MCF 10A (cell line): ENCODE measurements at regions not wholly inside any gene's neighbourhood (a gene's known extent, or its start where the extent isn't known, plus 50 kb on each side); places are given as distances from the start of the nearest gene placed in this dataset.

Source experiments
- BruUV-seq: library from RNA; stranded (reverse); fragments of 400-500 nt; replicated peaks from 2 replicates; lab custom pipeline; 2021; lab: Mats Ljungman, UMichigan
- CTCF ChIA-PET: fragments of 300-600 bp; sonication (Branson Sonifier 250); formaldehyde crosslinking; extraction: SDS; loops from one replicate; lab custom pipeline; 2021; ENCODE audit warnings: antibody characterized with exemption, inconsistent platforms; lab: Yijun Ruan, JAX
- POLR2A ChIA-PET: fragments of 300-600, 350-650 bp; sonication (Branson Sonifier 250); formaldehyde crosslinking; extraction: SDS; loops from one replicate; lab custom pipeline; 2020; ENCODE audit warnings: antibody characterized with exemption, inconsistent platforms; lab: Yijun Ruan, JAX
- DNase-seq: peaks from one replicate; pipeline ENCODE4 v3.0.0-alpha.2; 2018; ENCODE audit not compliant: unreplicated experiment
- H3K27ac Mint-ChIP-seq: one replicate; pipeline ENCODE4 v1.8.0; 2022; ENCODE audit warnings: mild to moderate bottlenecking, low read depth, mixed read lengths; ENCODE audit not compliant: unreplicated experiment
- H3K27me3 Mint-ChIP-seq: one replicate; pipeline ENCODE4 v1.8.0; 2022; ENCODE audit warnings: mixed read lengths; ENCODE audit not compliant: insufficient read depth, unreplicated experiment
- H3K36me3 Mint-ChIP-seq: one replicate; pipeline ENCODE4 v1.8.0; 2022; ENCODE audit warnings: mild to moderate bottlenecking, moderate library complexity, mixed read lengths; ENCODE audit not compliant: insufficient read depth, unreplicated experiment
- H3K4me1 Mint-ChIP-seq: one replicate; pipeline ENCODE4 v1.8.0; 2022; ENCODE audit warnings: mixed read lengths; ENCODE audit not compliant: insufficient read depth, unreplicated experiment
- H3K4me3 Mint-ChIP-seq: one replicate; pipeline ENCODE4 v1.8.0; 2022; ENCODE audit warnings: mild to moderate bottlenecking, moderate library complexity, mixed read lengths; ENCODE audit not compliant: unreplicated experiment
- H3K9me3 Mint-ChIP-seq: one replicate; pipeline ENCODE4 v1.8.0; 2022; ENCODE audit warnings: mixed read lengths; ENCODE audit not compliant: unreplicated experiment
- intact Hi-C: fragments of 100-400 bp; cut with micrococcal nuclease; formaldehyde crosslinking; loops from 2 replicates; pipeline ENCODE4 v1.14.1; 2022
- TF ChIP-seq, protein P1 (sequence below): fragments of 200-600 bp; IDR thresholded peaks from one replicate; pipeline ENCODE4 v1.8.0; 2022; ENCODE audit warnings: antibody characterized with exemption, mild to moderate bottlenecking; ENCODE audit not compliant: unreplicated experiment

DNA sequence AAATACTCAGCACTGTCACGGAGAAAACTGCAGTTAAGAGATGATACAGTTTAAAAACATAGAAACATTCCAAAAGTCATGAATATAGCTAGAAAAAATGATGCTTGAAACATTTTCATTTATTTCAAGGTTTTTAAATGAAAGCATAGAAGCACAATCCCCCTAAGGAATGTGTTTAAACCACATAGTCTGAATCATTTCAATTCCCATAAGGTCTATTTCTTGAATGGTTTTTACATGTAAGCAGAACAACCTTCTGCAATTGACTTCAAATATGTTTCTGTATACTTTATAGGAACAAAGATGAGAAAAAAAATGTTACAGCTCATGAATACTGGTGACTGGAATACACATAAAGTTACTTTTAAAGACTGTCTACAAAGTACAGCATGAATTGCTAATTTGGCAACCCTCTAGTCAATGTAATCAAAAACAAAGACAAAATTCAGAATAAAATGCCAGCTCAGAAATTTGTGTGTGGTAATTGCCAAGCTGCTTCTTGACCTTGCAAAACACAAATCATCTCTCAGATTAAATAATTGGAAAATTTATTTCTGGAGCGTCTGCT lies 886.4 kb upstream of the ADGRL3 start:
- Mint-ChIP-seq H3K27me3 (no peaks in the 10 kb centered on the region), H3K4me1 (no peaks in the 10 kb centered on the region), H3K27ac (no peak overlapping the region), H3K9me3 (peaks cover 14% of the 10 kb centered on the region), H3K4me3 (no peak overlapping the region), H3K36me3 (no peaks in the 10 kb centered on the region)
- BruUV-seq = no TSS peak
- intact Hi-C loops = no loop called here
- CTCF ChIA-PET = interaction anchor here (0.6 kb wide), 1 partner anchor 16 kb away, joined by 3 read pairs; no protein-coding TSS in a partner anchor
- TF ChIP-seq, protein P1, sequence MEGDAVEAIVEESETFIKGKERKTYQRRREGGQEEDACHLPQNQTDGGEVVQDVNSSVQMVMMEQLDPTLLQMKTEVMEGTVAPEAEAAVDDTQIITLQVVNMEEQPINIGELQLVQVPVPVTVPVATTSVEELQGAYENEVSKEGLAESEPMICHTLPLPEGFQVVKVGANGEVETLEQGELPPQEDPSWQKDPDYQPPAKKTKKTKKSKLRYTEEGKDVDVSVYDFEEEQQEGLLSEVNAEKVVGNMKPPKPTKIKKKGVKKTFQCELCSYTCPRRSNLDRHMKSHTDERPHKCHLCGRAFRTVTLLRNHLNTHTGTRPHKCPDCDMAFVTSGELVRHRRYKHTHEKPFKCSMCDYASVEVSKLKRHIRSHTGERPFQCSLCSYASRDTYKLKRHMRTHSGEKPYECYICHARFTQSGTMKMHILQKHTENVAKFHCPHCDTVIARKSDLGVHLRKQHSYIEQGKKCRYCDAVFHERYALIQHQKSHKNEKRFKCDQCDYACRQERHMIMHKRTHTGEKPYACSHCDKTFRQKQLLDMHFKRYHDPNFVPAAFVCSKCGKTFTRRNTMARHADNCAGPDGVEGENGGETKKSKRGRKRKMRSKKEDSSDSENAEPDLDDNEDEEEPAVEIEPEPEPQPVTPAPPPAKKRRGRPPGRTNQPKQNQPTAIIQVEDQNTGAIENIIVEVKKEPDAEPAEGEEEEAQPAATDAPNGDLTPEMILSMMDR = no peak
- POLR2A ChIA-PET = no interaction called here
- no peak for DNase-seq

DNA sequence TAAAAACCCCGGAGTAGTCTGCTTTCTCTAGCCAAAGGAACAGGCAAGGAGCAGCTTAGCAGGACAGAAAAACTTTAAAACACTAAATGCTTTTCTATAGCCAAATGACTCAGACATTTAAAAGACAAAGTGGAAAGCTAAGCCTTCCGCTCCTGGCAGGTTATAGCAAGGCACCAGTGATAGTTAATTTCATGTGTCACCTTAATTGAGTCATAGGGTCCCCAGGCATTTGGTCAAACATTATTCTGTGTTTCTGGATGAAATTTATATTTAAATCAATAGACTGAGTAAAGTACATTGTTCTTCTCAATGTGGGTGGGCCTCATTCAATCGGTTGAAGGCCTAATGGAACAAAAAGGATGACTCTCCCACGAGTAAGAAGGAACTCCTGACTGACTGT lies 885.7 kb upstream of the ADGRL3 start:
- BruUV-seq = no TSS peak
- Mint-ChIP-seq H3K4me1 (no peaks in the 10 kb centered on the region), H3K9me3 (peaks cover 14% of the 10 kb centered on the region), H3K27ac (no peak overlapping the region), H3K4me3 (no peak overlapping the region), H3K27me3 (no peaks in the 10 kb centered on the region), H3K36me3 (no peaks in the 10 kb centered on the region)
- TF ChIP-seq, protein P1 = no peak
- DNase-seq = no peak
- POLR2A ChIA-PET = no interaction called here
- CTCF ChIA-PET = interaction anchor here (0.6 kb wide), 1 partner anchor 1734 kb away, joined by 5 read pairs; no protein-coding TSS in a partner anchor
- intact Hi-C loops = no loop called here

DNA sequence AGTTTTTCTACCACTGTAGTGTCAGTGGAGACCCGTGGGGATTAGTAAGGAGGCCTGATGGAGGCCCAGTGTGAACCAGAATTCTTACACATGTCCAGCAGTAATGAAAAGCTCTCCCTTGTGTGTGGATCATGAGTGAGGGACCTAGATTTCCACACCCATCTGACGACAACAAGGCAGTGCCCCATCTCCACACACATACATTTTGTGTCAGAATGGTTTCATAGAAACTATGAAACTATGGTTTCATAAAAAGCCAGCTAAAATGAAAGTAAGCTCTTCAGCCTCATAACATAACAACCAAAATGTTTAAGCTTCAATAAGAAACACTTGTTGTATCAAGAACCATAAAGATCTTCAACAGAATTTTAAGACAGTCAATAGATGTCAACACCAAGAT lies 884.5 kb upstream of the ADGRL3 start:
- TF ChIP-seq, protein P1 = no peak
- no peaks in the 10 kb centered on the region for H3K36me3 Mint-ChIP-seq

DNA sequence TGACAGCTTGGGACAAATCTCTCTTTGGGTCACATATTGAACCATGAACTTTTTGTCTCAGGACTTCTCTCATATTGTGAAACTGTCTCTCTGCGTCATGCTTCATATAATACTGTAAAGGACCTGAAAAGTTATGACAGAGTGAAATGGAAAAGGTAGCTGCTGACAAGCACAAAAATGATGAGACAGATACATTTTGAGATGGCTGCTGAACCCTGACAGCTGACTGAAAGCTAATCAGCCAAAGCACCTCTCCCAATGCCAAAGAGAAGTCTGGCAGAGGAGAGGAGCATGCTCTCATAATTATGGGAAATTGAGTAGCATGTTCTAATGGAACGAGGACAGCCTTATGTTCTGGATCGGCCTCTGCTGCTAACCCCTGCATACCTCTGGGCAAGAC lies 873.4 kb upstream of the ADGRL3 start:
- TF ChIP-seq, protein P1 = no peak
- H3K27ac Mint-ChIP-seq = no peak overlapping the region
- CTCF ChIA-PET = interaction anchor here (0.7 kb wide), 1 partner anchor 377 kb away, joined by 3 read pairs; no protein-coding TSS in a partner anchor
- no TSS peak for BruUV-seq
- no peaks in the 10 kb centered on the region for H3K27me3 Mint-ChIP-seq
- H3K4me3 Mint-ChIP-seq = no peak overlapping the region
- intact Hi-C loops = no loop called here
- H3K36me3 Mint-ChIP-seq = no peaks in the 10 kb centered on the region
- H3K4me1 Mint-ChIP-seq = no peaks in the 10 kb centered on the region
- no peaks in the 10 kb centered on the region for H3K9me3 Mint-ChIP-seq
- POLR2A ChIA-PET = no interaction called here
- no peak for DNase-seq

More for the DNA sequence above, 884.5 kb upstream of the ADGRL3 start:
- no peak overlapping the region for H3K4me3 Mint-ChIP-seq
- no peaks in the 10 kb centered on the region for H3K27me3 Mint-ChIP-seq
- DNase-seq = no peak
- no peak overlapping the region for H3K27ac Mint-ChIP-seq
- intact Hi-C loops = no loop called here
- ChIA-PET CTCF (no interaction called here), POLR2A (no interaction called here)
- H3K4me1 Mint-ChIP-seq = no peaks in the 10 kb centered on the region
- peaks cover 14% of the 10 kb centered on the region for H3K9me3 Mint-ChIP-seq
- BruUV-seq = no TSS peak
